SK-N-SH (cell line): ENCODE measurements at regions not wholly inside any gene's neighbourhood (a gene's known extent, or its start where the extent isn't known, plus 50 kb on each side); places are given as distances from the start of the nearest gene placed in this dataset.

ENCODE experiments used
- CTCF ChIA-PET: fragments of 300-600, 350-600 bp; formaldehyde crosslinking; extraction: SDS; loops from one replicate; lab custom pipeline; 2021; lab: Yijun Ruan, JAX
- POLR2A ChIA-PET: fragments of 350-600 bp; sonication (Branson Sonifier 250); formaldehyde crosslinking; extraction: SDS; loops from one replicate; lab custom pipeline; 2020; ENCODE audit warnings: antibody characterized with exemption, inconsistent platforms; lab: Yijun Ruan, JAX
- DNase-seq: peaks from one replicate; pipeline ENCODE4 v3.0.0; 2012
- H2AFZ ChIP-seq: fragments of 200-600 bp; sonication (generic); 2 replicates; pipeline ENCODE4 v1.8.1; 2016; ENCODE audit warnings: antibody characterized with exemption, mild to moderate bottlenecking, low read depth
- H3F3A ChIP-seq: fragments of 200-600 bp; sonication (generic); replicated peaks from 2 replicates; pipeline ENCODE3; 2016; ENCODE audit warnings: antibody characterized with exemption, mild to moderate bottlenecking; ENCODE audit not compliant: insufficient read depth
- H3K27ac ChIP-seq, 2 experiments: fragments of 200-500 bp in 1 of 2; fragments of 200-600 bp in 1 of 2; sonication (Bioruptor generic) in 1 of 2; sonication (generic), shearing (Covaris generic) in 1 of 2; 2 replicates each; pipeline versions ENCODE4 v1.5.1 to v1.6.1; 2014 to 2016; ENCODE audit warnings: low read depth in 2 of 2, inconsistent platforms in 1 of 2, low read length in 1 of 2, mild to moderate bottlenecking in 1 of 2, mixed read lengths in 1 of 2
- H3K27me3 ChIP-seq: fragments of 200-600 bp; sonication (generic), shearing (Covaris generic); 2 replicates; pipeline ENCODE4 v1.6.1; 2016; ENCODE audit warnings: mixed run types; ENCODE audit not compliant: insufficient read depth
- H3K36me3 ChIP-seq, 2 experiments: fragments of 200-500 bp in 1 of 2; fragments of 200-600 bp in 1 of 2; sonication (Bioruptor generic) in 1 of 2; sonication (generic) in 1 of 2; replicated peaks in 1 of 2; 2 replicates each; pipeline versions ENCODE3 to v1.5.1; 2014 to 2016; ENCODE audit warnings: low read length in 1 of 2, mild to moderate bottlenecking in 1 of 2; ENCODE audit not compliant: insufficient read depth in 2 of 2, control insufficient read depth in 1 of 2
- H3K4me1 ChIP-seq, 2 experiments: fragments of 200-500 bp in 1 of 2; fragments of 200-600 bp in 1 of 2; sonication (Bioruptor generic) in 1 of 2; sonication (generic), shearing (Covaris generic) in 1 of 2; 2 replicates each; pipeline versions ENCODE4 v1.5.1 to v1.6.1; 2014 to 2016; ENCODE audit warnings: low read depth in 1 of 2, low read length in 1 of 2, mixed run types in 1 of 2; ENCODE audit not compliant: insufficient read depth in 2 of 2, control insufficient read depth in 1 of 2
- H3K4me2 ChIP-seq: fragments of 200-600 bp; sonication (generic), shearing (Covaris generic); 2 replicates; pipeline ENCODE4 v1.6.1; 2017; ENCODE audit warnings: mixed run types
- H3K4me3 ChIP-seq, 2 experiments: fragments of 200-500 bp in 1 of 2; fragments of 200-600 bp in 1 of 2; sonication (Bioruptor generic) in 1 of 2; sonication (generic), shearing (Covaris generic) in 1 of 2; 2 replicates each; pipeline versions ENCODE4 v1.5.1 to v1.8.1; 2014 to 2016; ENCODE audit warnings: low read depth in 2 of 2, inconsistent platforms in 1 of 2, low read length in 1 of 2, mild to moderate bottlenecking in 1 of 2, mixed read lengths in 1 of 2, moderate library complexity in 1 of 2
- H3K79me2 ChIP-seq: fragments of 200-600 bp; sonication (generic); 2 replicates; pipeline ENCODE4 v1.8.1; 2017; ENCODE audit warnings: mild to moderate bottlenecking; ENCODE audit not compliant: insufficient read depth
- H3K9ac ChIP-seq: fragments of 200-600 bp; sonication (generic); 2 replicates; pipeline ENCODE4 v1.6.1; 2017; ENCODE audit warnings: mixed run types
- H3K9me2 ChIP-seq: fragments of 200-600 bp; sonication (generic); 2 replicates; pipeline ENCODE4 v1.6.1; 2017; ENCODE audit warnings: mixed run types
- H3K9me3 ChIP-seq: fragments of 200-600 bp; sonication (generic); 2 replicates; pipeline ENCODE4 v1.6.1; 2017; ENCODE audit warnings: mixed run types, mild to moderate bottlenecking, moderate library complexity
- H4K20me1 ChIP-seq: fragments of 200-600 bp; sonication (generic); 2 replicates; pipeline ENCODE4 v1.6.1; 2017; ENCODE audit warnings: mild to moderate bottlenecking, mixed run types; ENCODE audit not compliant: insufficient read depth
- CHD2 ChIP-seq: fragments of 150-350 bp; IDR thresholded peaks from 2 replicates; pipeline ENCODE4 v1.6.1; 2018; ENCODE audit warnings: low read length; ENCODE audit not compliant: partially characterized antibody
- CTCF ChIP-seq: fragments of 200-600 bp; sonication (generic); IDR thresholded peaks from 2 replicates; pipeline ENCODE4 v1.6.1; 2017; ENCODE audit warnings: antibody characterized with exemption, mild to moderate bottlenecking, moderate library complexity
- EP300 ChIP-seq, 2 experiments: IDR thresholded peaks; 2 replicates each; pipeline versions ENCODE4 v1.4.0 to v1.6.1; 2012; ENCODE audit warnings: borderline replicate concordance in 1 of 2, low read depth in 1 of 2, low read length in 1 of 2
- EZH2phosphoT487 ChIP-seq: fragments of 200-600 bp; sonication (generic); IDR thresholded peaks from 2 replicates; pipeline ENCODE4 v1.6.1; 2017; ENCODE audit warnings: low read depth, mixed run types, mild to moderate bottlenecking, antibody characterized with exemption, moderate library complexity, borderline replicate concordance
- FOSL2 ChIP-seq: IDR thresholded peaks from 2 replicates; pipeline ENCODE4 v1.4.0; 2012; ENCODE audit warnings: low read depth, mild to moderate bottlenecking, moderate library complexity, borderline replicate concordance
- FOXJ3 ChIP-seq: sonication (generic); formaldehyde crosslinking; IDR thresholded peaks from 2 replicates; pipeline ENCODE4 v1.5.1; 2020; ENCODE audit warnings: mild to moderate bottlenecking, missing genetic modification reagents
- GABPA ChIP-seq: IDR thresholded peaks from 2 replicates; pipeline ENCODE4 v1.4.0; 2012; ENCODE audit warnings: low read depth, mild to moderate bottlenecking
- GATA2 ChIP-seq: sonication (generic); formaldehyde crosslinking; IDR thresholded peaks from 2 replicates; pipeline ENCODE4 v1.5.0; 2020; ENCODE audit warnings: mild to moderate bottlenecking, missing genetic modification reagents
- IRF3 ChIP-seq: fragments of 150-350 bp; IDR thresholded peaks from 2 replicates; pipeline ENCODE4 v1.6.1; 2016; ENCODE audit warnings: mild to moderate bottlenecking, low read depth, low read length
- JUND ChIP-seq: IDR thresholded peaks from 2 replicates; pipeline ENCODE4 v1.4.0; 2012
- NRF1 ChIP-seq: IDR thresholded peaks from 2 replicates; pipeline ENCODE4 v1.6.1; 2012; ENCODE audit warnings: low read depth, mild to moderate bottlenecking, low read length
- RAD21 ChIP-seq: IDR thresholded peaks from 2 replicates; pipeline ENCODE4 v1.6.1; 2012; ENCODE audit warnings: mild to moderate bottlenecking, low read length
- RCOR1 ChIP-seq: fragments of 150-350 bp; IDR thresholded peaks from 2 replicates; pipeline ENCODE4 v1.6.1; 2017; ENCODE audit warnings: antibody characterized with exemption, low read length
- SIN3A ChIP-seq: IDR thresholded peaks from 2 replicates; pipeline ENCODE4 v1.6.1; 2012; ENCODE audit warnings: low read depth, mild to moderate bottlenecking, low read length, moderate library complexity, borderline replicate concordance
- TCF12 ChIP-seq: IDR thresholded peaks from 2 replicates; pipeline ENCODE4 v1.4.0; 2012
- TEAD4 ChIP-seq: IDR thresholded peaks from 2 replicates; pipeline ENCODE4 v1.4.0; 2012; ENCODE audit warnings: mild to moderate bottlenecking, borderline replicate concordance; ENCODE audit not compliant: insufficient read depth
- USF1 ChIP-seq: IDR thresholded peaks from 2 replicates; pipeline ENCODE4 v1.4.0; 2012; ENCODE audit warnings: low read depth, borderline replicate concordance
- YY1 ChIP-seq: IDR thresholded peaks from 2 replicates; pipeline ENCODE4 v1.4.0; 2012; ENCODE audit warnings: low read depth, mild to moderate bottlenecking
- ZBTB33 ChIP-seq: IDR thresholded peaks from 2 replicates; pipeline ENCODE4 v1.4.0; 2012; ENCODE audit warnings: low read depth, borderline replicate concordance
- WGBS: methylation state at CpG from one replicate; pipeline ENCODE4 v1.1.6; 2017; ENCODE audit warnings: low lambda C conversion rate; 5-methylcytosine and 5-hydroxymethylcytosine counted together

DNA sequence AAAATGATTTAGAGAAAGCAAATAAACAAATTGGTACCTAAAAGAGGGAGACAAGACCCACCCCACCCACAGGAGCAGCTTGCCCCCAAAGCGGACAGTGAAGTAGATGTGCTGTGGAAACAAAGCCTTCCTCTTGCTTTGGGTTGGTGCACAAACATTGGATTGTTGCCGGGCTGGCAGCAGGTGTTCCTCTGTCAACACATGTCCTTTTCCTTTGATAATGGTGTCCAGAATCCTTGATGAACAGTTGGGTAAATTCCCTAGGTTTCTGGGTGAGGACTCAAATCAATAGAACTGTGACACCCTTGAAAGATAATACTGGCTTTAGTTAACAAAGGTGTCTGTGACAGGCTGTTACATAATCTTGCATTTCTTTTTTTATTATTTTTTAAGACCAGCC lies 311.8 kb downstream of the SPRY2 start:
- H2AFZ ChIP-seq, result no peak overlapping the region

More for the DNA sequence above, 311.8 kb downstream of the SPRY2 start:
- no peaks in the 10 kb centered on the region for H4K20me1 ChIP-seq
- POLR2A ChIA-PET, result no interaction called here
- CTCF ChIA-PET, result interaction anchor here (1.7 kb wide), 1 partner anchor 313 kb away, joined by 3 read pairs; no protein-coding TSS in a partner anchor
- H3K27me3 ChIP-seq, result no peaks in the 10 kb centered on the region
- no peaks in the 10 kb centered on the region for H3K36me3 ChIP-seq
- no peak overlapping the region for H3K4me2 ChIP-seq
- no peaks in the 10 kb centered on the region for H3K9me2 ChIP-seq
- no peaks in the 10 kb centered on the region for H3F3A ChIP-seq
- no peaks in the 10 kb centered on the region for H3K4me1 ChIP-seq
- no peak overlapping the region for H3K27ac ChIP-seq
- no peak overlapping the region for H3K4me3 ChIP-seq
- no peak for DNase-seq
- H3K9ac ChIP-seq, result no peak overlapping the region
- TF ChIP-seq RCOR1, result no peak
- no peak for TF ChIP-seq GABPA
- no peak for TF ChIP-seq TEAD4
- no peak for TF ChIP-seq ZBTB33
- TF ChIP-seq GATA2, result no peak
- TF ChIP-seq EP300 (IDR thresholded peaks at IDR 0.05; ENCODE audit: borderline replicate concordance in 1 of 2, low read depth in 1 of 2, low read length in 1 of 2), result no peak
- no peak for TF ChIP-seq CHD2
- no peak for TF ChIP-seq RAD21
- no peak for TF ChIP-seq TCF12
- TF ChIP-seq FOSL2, result no peak
- no peak for TF ChIP-seq YY1
- no peak for TF ChIP-seq CTCF
- TF ChIP-seq USF1, result no peak
- TF ChIP-seq FOXJ3 (CRISPR knock-in tag), result no peak
- no peak for TF ChIP-seq EZH2phosphoT487
- TF ChIP-seq NRF1, result no peak
- no peak for TF ChIP-seq IRF3
- TF ChIP-seq JUND, result no peak
- TF ChIP-seq SIN3A, result no peak
- H3K79me2 ChIP-seq, result no peaks in the 10 kb centered on the region
- 80% methylated on average over 2 of the region's 2 CpGs for WGBS
- no peaks in the 10 kb centered on the region for H3K9me3 ChIP-seq
